Pancreas (tissue), 10 donors: ENCODE measurements at regions not wholly inside any gene's neighbourhood (a gene's known extent, or its start where the extent isn't known, plus 50 kb on each side); places are given as distances from the start of the nearest gene placed in this dataset.

Experiments
- ATAC-seq, 4 donors: fragments of 200-7000 bp; cut with Tn5 transposase; one replicate each; pipeline versions ENCODE4 v1.8.0 to v1.9.1; 2020; ENCODE audit warnings: mild to moderate bottlenecking in 4 of 4, moderate library complexity in 4 of 4
- DNase-seq, 6 donors: peaks; one replicate each; pipeline ENCODE4 v3.0.0-alpha.2; 2020
- FAIRE-seq: peaks from 2 replicates; lab custom pipeline; 2012; peaks lifted over from hg19 to GRCh38; lab: Jason Lieb, UNC
- H3K27ac ChIP-seq, 4 donors: fragments of 200-600 bp; sonication (generic); 1 replicate in 3 of 4; 2 replicates in 1 of 4; pipeline versions ENCODE4 v1.5.0 to v1.8.0; 2020
- H3K27me3 ChIP-seq, 4 donors: fragments of 200-600 bp; one replicate each; pipeline ENCODE4 v1.8.0; 2021
- H3K36me3 ChIP-seq, 3 donors: fragments of 200-600 bp; sonication (generic) in 1 of 3; one replicate each; pipeline versions ENCODE4 v1.5.0 to v1.8.0; 2020 to 2021
- H3K4me1 ChIP-seq, 3 donors: fragments of 200-600 bp; one replicate each; pipeline ENCODE4 v1.8.0; 2021
- H3K4me3 ChIP-seq, 4 donors: fragments of 200-600 bp; sonication (generic) in 2 of 4; one replicate each; pipeline versions ENCODE4 v1.5.0 to v1.8.0; 2020 to 2021
- H3K9me3 ChIP-seq, 4 donors: fragments of 200-600 bp; one replicate each; pipeline ENCODE4 v1.8.0; 2021
- CTCF ChIP-seq, 4 donors: fragments of 200-600 bp; sonication (generic) in 3 of 4; IDR thresholded peaks; one replicate each; pipeline versions ENCODE4 v1.5.0 to v1.8.0; 2021; ENCODE audit warnings: antibody characterized with exemption in 4 of 4
- WGBS, 2 donors: extraction: QIAGEN DNeasy Blood & Tissue Kit; methylation state at CpG; one replicate each; pipeline ENCODE4 v1.1.7; 2013; 5-methylcytosine and 5-hydroxymethylcytosine counted together
- intact Hi-C, 3 donors: fragments of 100-400 bp; cut with DNase I; formaldehyde crosslinking; loops; one replicate each; pipeline versions ENCODE4 v1.11.1 to v1.14.2; 2022
- donor health status: healthy with polysubstance abuse.
- donor health status: DM: no; HTN: no; CAD: no; lungs with moderate emphysema.
- donor health status: DM: no; HTN: no; CAD: no.
- donor health status: control.
- donor health status: control.
- donor health status: Bipolar disorder and iron deficiency.
- donor health status: DM: yes; HTN: yes; CAD: no.
- donor health status: DM: no; HTN: no; CAD: no.
- donor health status: DM: no; HTN: no; CAD: no.
- donor health status: DM: yes; HTN: yes; CAD: no.

GRCh38 chr7:98753989-98754479 lies 115.8 kb downstream of the TMEM130 start:
- no peak for FAIRE-seq
- no peak overlapping the region for H3K27ac ChIP-seq

DNA sequence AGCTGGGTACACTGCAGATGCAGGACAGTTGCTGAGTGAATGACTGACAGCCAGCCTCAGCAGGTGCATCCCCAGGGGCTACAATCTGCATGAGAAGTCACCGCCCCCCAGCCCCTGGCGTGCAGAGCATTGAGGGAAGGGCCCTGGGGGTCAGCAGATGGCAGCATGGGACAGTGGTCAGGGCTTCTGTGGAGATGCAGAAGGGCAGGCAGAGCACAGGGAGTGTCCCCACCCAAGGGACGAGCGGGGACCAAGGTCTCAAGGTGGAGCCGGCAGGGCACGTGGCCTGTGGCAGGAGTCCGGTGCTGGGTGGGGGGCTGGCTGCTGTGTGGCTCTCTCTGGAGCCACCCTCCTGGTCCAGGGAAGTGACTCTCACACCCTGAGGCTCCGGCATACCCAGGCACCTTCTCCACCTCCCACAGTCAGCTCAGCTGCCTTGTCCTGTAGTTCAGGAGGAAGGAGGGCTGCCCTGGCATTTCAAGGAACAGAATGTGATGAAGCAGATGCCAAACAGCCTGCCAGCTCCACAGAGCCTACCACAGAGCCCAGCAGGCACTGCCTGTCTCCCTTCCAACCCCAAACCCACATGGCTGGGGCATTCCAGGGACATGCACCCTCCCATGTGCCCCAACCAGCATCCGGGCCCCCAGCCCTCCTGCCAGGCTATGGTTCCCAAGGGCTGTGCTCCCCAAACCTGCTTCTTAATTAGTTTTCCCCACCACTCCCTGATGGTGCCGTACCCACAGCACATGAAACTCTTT lies 114.5 kb downstream of the TMEM130 start:
- ATAC-seq, result peak in 1 of 4 donors; percentile 24
- no peaks in the 10 kb centered on the region for H3K27me3 ChIP-seq
- H3K4me3 ChIP-seq, result no peak overlapping the region
- intact Hi-C loops, result no loop called here
- H3K4me1 ChIP-seq, result no peaks in the 10 kb centered on the region
- FAIRE-seq, result no peak
- DNase-seq, result no peak
- no peak for TF ChIP-seq CTCF (IDR thresholded peaks at IDR 0.05)
- no peak overlapping the region for H3K27ac ChIP-seq
- no peaks in the 10 kb centered on the region for H3K9me3 ChIP-seq
- WGBS, 2 donors, result 37 to 51% methylated on average over 9 to 10 of the region's 10 CpGs
- no peaks in the 10 kb centered on the region for H3K36me3 ChIP-seq

More at GRCh38 chr7:98753989-98754479, 115.8 kb downstream of the TMEM130 start:
- 77 to 82% methylated on average over 6 of the region's 6 CpGs for WGBS, 2 donors
- Histone ChIP-seq H3K36me3 (no peaks in the 10 kb centered on the region), H3K4me1 (no peaks in the 10 kb centered on the region), H3K27me3 (no peaks in the 10 kb centered on the region), H3K4me3 (no peak overlapping the region), H3K9me3 (no peaks in the 10 kb centered on the region)
- intact Hi-C loops, result no loop called here
- ATAC-seq (no peak), DNase-seq (no peak)
- TF ChIP-seq CTCF (IDR thresholded peaks at IDR 0.05), result no peak

- DNase-seq (no peak), FAIRE-seq (no peak), ATAC-seq (no peak)
- H3K9me3 ChIP-seq, result no peaks in the 10 kb centered on the region
- no peaks in the 10 kb centered on the region for H3K27me3 ChIP-seq
- intact Hi-C loops, result no loop called here
- no peak overlapping the region for H3K27ac ChIP-seq
- no peak for TF ChIP-seq CTCF (IDR thresholded peaks at IDR 0.05)
- no peaks in the 10 kb centered on the region for H3K36me3 ChIP-seq
- no peaks in the 10 kb centered on the region for H3K4me1 ChIP-seq
- 80% methylated on average over 5 of the region's 5 CpGs for WGBS, 2 donors
- no peak overlapping the region for H3K4me3 ChIP-seq
Observed at GRCh38 chr7:98758157-98758556, 111.7 kb downstream of the TMEM130 start.

GRCh38 chr7:98760201-98760651 lies 109.6 kb downstream of the TMEM130 start:
- 39 to 42% methylated on average over 8 of the region's 8 CpGs for WGBS, 2 donors
- Histone ChIP-seq H3K4me3 (no peak overlapping the region), H3K27me3 (no peaks in the 10 kb centered on the region), H3K27ac (no peak overlapping the region), H3K36me3 (no peaks in the 10 kb centered on the region), H3K4me1 (no peaks in the 10 kb centered on the region), H3K9me3 (no peaks in the 10 kb centered on the region)
- ATAC-seq (no peak), FAIRE-seq (no peak), DNase-seq (no peak)
- TF ChIP-seq CTCF (IDR thresholded peaks at IDR 0.05), result no peak
- intact Hi-C loops, result no loop called here

DNA sequence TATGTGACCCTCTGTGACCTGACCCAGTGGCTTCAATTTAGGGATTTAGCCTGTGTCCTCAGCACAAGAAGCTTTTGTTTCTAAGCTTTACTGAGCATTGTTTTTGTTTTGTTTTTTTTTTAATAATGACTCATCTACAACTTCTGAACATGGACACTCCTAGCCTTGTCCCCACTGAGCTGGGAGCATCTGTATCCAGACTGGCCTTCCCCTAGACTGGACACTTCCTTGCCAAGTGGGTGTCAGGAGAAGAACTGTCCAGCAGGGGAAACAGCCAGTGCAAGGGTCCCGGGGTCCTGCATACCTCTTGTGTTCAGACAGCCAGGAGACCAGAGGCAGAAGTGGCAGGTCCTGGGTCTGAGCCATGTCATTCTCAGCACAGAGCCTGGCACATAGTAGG lies 108.6 kb downstream of the TMEM130 start:
- no peak for ATAC-seq
- no peak overlapping the region for H3K27ac ChIP-seq
- no peak for TF ChIP-seq CTCF (IDR thresholded peaks at IDR 0.05)
- no peaks in the 10 kb centered on the region for H3K9me3 ChIP-seq
- WGBS, 2 donors, result 47 to 86% methylated on average over 1 of the region's 1 CpG
- no peaks in the 10 kb centered on the region for H3K4me1 ChIP-seq
- no peaks in the 10 kb centered on the region for H3K27me3 ChIP-seq
- no peak for FAIRE-seq
- H3K36me3 ChIP-seq, result no peaks in the 10 kb centered on the region
- intact Hi-C loops, result no loop called here
- no peak for DNase-seq
- H3K4me3 ChIP-seq, result no peak overlapping the region
